T-cell (primary cell): ENCODE measurements at regions not wholly inside any gene's neighbourhood (a gene's known extent, or its start where the extent isn't known, plus 50 kb on each side); places are given as distances from the start of the nearest gene placed in this dataset.

Experiments used
- ATAC-seq, 4 experiments: fragments of 200-7000 bp in 3 of 4; fragments of 150-1000 bp in 1 of 4; cut with Tn5 transposase; replicated peaks in 1 of 4; 1 replicate in 3 of 4; 2 replicates in 1 of 4; pipeline ENCODE4 v1.10.0; 2021; ENCODE audit warnings: moderate library complexity in 3 of 4, mild to moderate bottlenecking in 2 of 4, moderate number of reproducible peaks in 1 of 4
- CTCF ChIA-PET, 2 donors: fragments of 300-600 bp; sonication (Branson Sonifier 250); formaldehyde crosslinking; loops; one replicate each; lab custom pipeline; 2022; ENCODE audit warnings: antibody characterized with exemption in 2 of 2; lab: Charles Lee
- POLR2A ChIA-PET, 2 donors: fragments of 300-600 bp; sonication (Branson Sonifier 250); formaldehyde crosslinking; loops; one replicate each; lab custom pipeline; 2022; ENCODE audit warnings: antibody characterized with exemption in 2 of 2; lab: Charles Lee
- DNase-seq, 35 experiments: peaks; one replicate each; pipeline versions ENCODE4 v3.0.0 to v3.0.0-alpha.2; 2013 to 2023
- H3K27ac ChIP-seq: one replicate; pipeline ENCODE4 v1.5.1; 2013; ENCODE audit warnings: low read length
- H3K27me3 ChIP-seq, 2 experiments: replicated peaks in 1 of 2; 1 replicate in 1 of 2; 2 replicates in 1 of 2; pipeline versions ENCODE4 v1.6.1 to v1.7.0; 2013; ENCODE audit warnings: low read length in 1 of 2, mixed read lengths in 1 of 2; ENCODE audit not compliant: control insufficient read depth in 2 of 2, insufficient read depth in 2 of 2; ENCODE audit errors: extremely low read depth in 1 of 2
- H3K36me3 ChIP-seq, 2 donors: 1 replicate in 1 of 2; 2 replicates in 1 of 2; pipeline versions ENCODE4 v1.6.1 to v1.7.0; 2013; ENCODE audit warnings: low read length in 1 of 2; ENCODE audit not compliant: control insufficient read depth in 2 of 2, insufficient read depth in 1 of 2; ENCODE audit errors: extremely low read depth in 1 of 2
- H3K4me1 ChIP-seq, 2 experiments: 1 replicate in 1 of 2; 2 replicates in 1 of 2; pipeline versions ENCODE4 v1.6.1 to v1.7.0; 2013; ENCODE audit warnings: low read length in 2 of 2, mixed read lengths in 1 of 2; ENCODE audit not compliant: insufficient read depth in 2 of 2, control insufficient read depth in 1 of 2; ENCODE audit errors: extremely low read depth in 1 of 2
- H3K4me3 ChIP-seq, 2 donors: 1 replicate in 1 of 2; 2 replicates in 1 of 2; pipeline versions ENCODE4 v1.5.1 to v1.7.0; 2013; ENCODE audit warnings: mild to moderate bottlenecking in 2 of 2, low read length in 1 of 2, moderate library complexity in 1 of 2; ENCODE audit not compliant: control insufficient read depth in 1 of 2; ENCODE audit errors: extremely low read depth in 1 of 2
- H3K9me3 ChIP-seq: 2 replicates; pipeline ENCODE4 v1.7.0; 2013
- H3K27ac Mint-ChIP-seq, 2 donors: one replicate each; pipeline ENCODE4 v1.8.0; 2020 to 2021; ENCODE audit warnings: mild to moderate bottlenecking in 2 of 2, mixed read lengths in 2 of 2
- H3K27me3 Mint-ChIP-seq, 2 donors: one replicate each; pipeline ENCODE4 v1.8.0; 2021 to 2022; ENCODE audit warnings: mixed read lengths in 2 of 2
- H3K36me3 Mint-ChIP-seq: one replicate; pipeline ENCODE4 v1.8.0; 2021; ENCODE audit warnings: mixed read lengths
- H3K4me1 Mint-ChIP-seq, 3 donors: one replicate each; pipeline ENCODE4 v1.8.0; 2020 to 2022; ENCODE audit warnings: mixed read lengths in 3 of 3, mild to moderate bottlenecking in 1 of 3
- H3K4me3 Mint-ChIP-seq, 3 donors: one replicate each; pipeline ENCODE4 v1.8.0; 2020 to 2022; ENCODE audit warnings: mild to moderate bottlenecking in 3 of 3, mixed read lengths in 3 of 3, moderate library complexity in 3 of 3
- H3K9me3 Mint-ChIP-seq, 3 donors: one replicate each; pipeline ENCODE4 v1.8.0; 2020 to 2022; ENCODE audit warnings: mixed read lengths in 3 of 3
- WGBS: methylation state at CpG from one replicate; pipeline ENCODE4 v1.1.5; 2013; ENCODE audit warnings: missing lambda C conversion rate; ENCODE audit not compliant: insufficient coverage; 5-methylcytosine and 5-hydroxymethylcytosine counted together

- Mint-ChIP-seq H3K36me3 (no peaks in the 10 kb centered on the region), H3K4me3 (no peak overlapping the region), H3K9me3 (no peaks in the 10 kb centered on the region), H3K27ac (no peak overlapping the region), H3K27me3 (no peaks in the 10 kb centered on the region), H3K4me1 (no peaks in the 10 kb centered on the region)
- ATAC-seq (no peak), DNase-seq (no peak)
- ChIA-PET POLR2A (no interaction called here), CTCF (no interaction called here)
- WGBS, result 100% methylated on average over 3 of the region's 9 CpGs
- H3K4me1 ChIP-seq, result no peaks in the 10 kb centered on the region
- H3K27me3 ChIP-seq, result no peaks in the 10 kb centered on the region
- H3K27ac ChIP-seq, result no peak overlapping the region
- no peak overlapping the region for H3K4me3 ChIP-seq
- no peaks in the 10 kb centered on the region for H3K36me3 ChIP-seq
- H3K9me3 ChIP-seq, result no peaks in the 10 kb centered on the region
Measured at GRCh38 chr3:5270666-5271371, 83.3 kb downstream of the EDEM1 start.

- Mint-ChIP-seq H3K4me1 (no peaks in the 10 kb centered on the region), H3K36me3 (no peaks in the 10 kb centered on the region), H3K9me3 (no peaks in the 10 kb centered on the region), H3K27ac (no peak overlapping the region), H3K27me3 (no peaks in the 10 kb centered on the region), H3K4me3 (no peak overlapping the region)
- no peaks in the 10 kb centered on the region for H3K27me3 ChIP-seq
- H3K9me3 ChIP-seq, result no peaks in the 10 kb centered on the region
- CTCF ChIA-PET, result no interaction called here
- POLR2A ChIA-PET, result no interaction called here
- DNase-seq (no peak), ATAC-seq (no peak)
- no peaks in the 10 kb centered on the region for H3K4me1 ChIP-seq
- no peaks in the 10 kb centered on the region for H3K36me3 ChIP-seq
- WGBS, result no CpG with 5 or more reads among the region's 4 CpGs
- no peak overlapping the region for H3K27ac ChIP-seq
- no peak overlapping the region for H3K4me3 ChIP-seq
Measured at GRCh38 chr3:5271372-5271683, 83.8 kb downstream of the EDEM1 start.

- H3K9me3 ChIP-seq, result no peaks in the 10 kb centered on the region
- no peak overlapping the region for H3K4me3 Mint-ChIP-seq
- no peak overlapping the region for H3K27ac ChIP-seq
- H3K4me1 Mint-ChIP-seq, result no peaks in the 10 kb centered on the region
- ChIA-PET POLR2A (interaction anchor here in 1 of 2 donors (0.6 to 0.7 kb wide), 2 partner anchors 59 to 890 kb away, joined by 5 to 7 read pairs; no protein-coding TSS in a partner anchor), CTCF (interaction anchor here in 1 of 2 donors (0.6 kb wide), 1 partner anchor 179 kb away, joined by 5 read pairs; no protein-coding TSS in a partner anchor)
- no peaks in the 10 kb centered on the region for H3K27me3 Mint-ChIP-seq
- H3K36me3 ChIP-seq, result no peaks in the 10 kb centered on the region
- no peak overlapping the region for H3K4me3 ChIP-seq
- ATAC-seq, result no peak
- H3K9me3 Mint-ChIP-seq, result no peaks in the 10 kb centered on the region
- no peak overlapping the region for H3K27ac Mint-ChIP-seq
- no peak for DNase-seq
- WGBS, result no CpG with 5 or more reads among the region's 4 CpGs
- H3K4me1 ChIP-seq, result no peaks in the 10 kb centered on the region
- no peaks in the 10 kb centered on the region for H3K36me3 Mint-ChIP-seq
- no peaks in the 10 kb centered on the region for H3K27me3 ChIP-seq
Measured at GRCh38 chr3:5272387-5272786, 84.9 kb downstream of the EDEM1 start.

GRCh38 chr3:5274091-5274490 lies 86.6 kb downstream of the EDEM1 start:
- no peaks in the 10 kb centered on the region for H3K4me1 ChIP-seq
- Mint-ChIP-seq H3K9me3 (peaks cover 0 to under 1% (median 0%) of the 10 kb centered on the region in 3 donors), H3K27ac (no peak overlapping the region), H3K4me3 (no peak overlapping the region), H3K4me1 (no peaks in the 10 kb centered on the region), H3K36me3 (peaks cover under 1% of the 10 kb centered on the region), H3K27me3 (no peaks in the 10 kb centered on the region)
- ChIA-PET CTCF (no interaction called here), POLR2A (no interaction called here)
- no peaks in the 10 kb centered on the region for H3K36me3 ChIP-seq
- DNase-seq (no peak), ATAC-seq (no peak)
- no peak overlapping the region for H3K27ac ChIP-seq
- H3K4me3 ChIP-seq, result no peak overlapping the region
- H3K9me3 ChIP-seq, result no peaks in the 10 kb centered on the region
- peaks cover 0 to 4% of the 10 kb centered on the region in 2 experiments for H3K27me3 ChIP-seq
- 100% methylated on average over 1 of the region's 1 CpG for WGBS

- H3K4me3 Mint-ChIP-seq, result no peak overlapping the region
- H3K36me3 Mint-ChIP-seq, result peaks cover 4% of the 10 kb centered on the region
- H3K27me3 Mint-ChIP-seq, result no peaks in the 10 kb centered on the region
- H3K9me3 Mint-ChIP-seq, result peaks cover 0 to 8% (median 7%) of the 10 kb centered on the region in 3 donors
- no peak overlapping the region for H3K27ac Mint-ChIP-seq
- Histone ChIP-seq H3K27me3 (peaks cover 0 to 4% of the 10 kb centered on the region in 2 experiments), H3K4me1 (no peaks in the 10 kb centered on the region), H3K27ac (no peak overlapping the region), H3K36me3 (no peaks in the 10 kb centered on the region), H3K9me3 (no peaks in the 10 kb centered on the region), H3K4me3 (no peak overlapping the region)
- ChIA-PET POLR2A (no interaction called here), CTCF (no interaction called here)
- DNase-seq (no peak), ATAC-seq (no peak)
- H3K4me1 Mint-ChIP-seq, result no peaks in the 10 kb centered on the region
- 60% methylated on average over 2 of the region's 2 CpGs for WGBS
Measured at GRCh38 chr3:5275529-5275928, 88.0 kb downstream of the EDEM1 start.

- H3K9me3 ChIP-seq, result no peaks in the 10 kb centered on the region
- Mint-ChIP-seq H3K4me1 (no peaks in the 10 kb centered on the region), H3K9me3 (peaks cover 5 to 16% (median 13%) of the 10 kb centered on the region in 3 donors), H3K4me3 (no peak overlapping the region), H3K36me3 (peaks cover 4% of the 10 kb centered on the region), H3K27me3 (no peaks in the 10 kb centered on the region), H3K27ac (no peak overlapping the region)
- CTCF ChIA-PET, result no interaction called here
- POLR2A ChIA-PET, result no interaction called here
- ATAC-seq (no peak), DNase-seq (no peak)
- WGBS, result 100% methylated on average over 1 of the region's 8 CpGs
- no peaks in the 10 kb centered on the region for H3K36me3 ChIP-seq
- no peak overlapping the region for H3K4me3 ChIP-seq
- H3K27me3 ChIP-seq, result peaks cover 0 to 4% of the 10 kb centered on the region in 2 experiments
- no peak overlapping the region for H3K27ac ChIP-seq
- no peaks in the 10 kb centered on the region for H3K4me1 ChIP-seq
Measured at GRCh38 chr3:5276934-5277333, 89.4 kb downstream of the EDEM1 start.
